OCI-LY3 (cell line): ENCODE measurements at regions not wholly inside any gene's neighbourhood (a gene's known extent, or its start where the extent isn't known, plus 50 kb on each side); places are given as distances from the start of the nearest gene placed in this dataset.

Source experiments
- H2AFZ ChIP-seq: fragments of 200-600, 300-600 bp; shearing (Covaris generic); 2 replicates; pipeline ENCODE4 v1.6.0; 2014; ENCODE audit warnings: antibody characterized with exemption, low read depth, low read length
- H3K27ac ChIP-seq: fragments of 200-600, 300-600 bp; sonication (generic); 2 replicates; pipeline ENCODE4 v1.5.1; 2014; ENCODE audit warnings: mild to moderate bottlenecking, low read length, moderate library complexity, mixed read lengths
- H3K27me3 ChIP-seq: fragments of 200-600, 300-600 bp; sonication (generic); 2 replicates; pipeline ENCODE4 v1.6.1; 2014; ENCODE audit warnings: low read depth, low read length, mixed read lengths
- H3K36me3 ChIP-seq: fragments of 200-600, 300-600 bp; sonication (generic); replicated peaks from 2 replicates; pipeline ENCODE3; 2014; ENCODE audit warnings: low read depth, low read length, mixed read lengths
- H3K4me1 ChIP-seq: fragments of 300-600, 200-600 bp; sonication (generic); 2 replicates; pipeline ENCODE4 v1.6.1; 2014; ENCODE audit warnings: low read length, mixed read lengths
- H3K4me2 ChIP-seq: fragments of 200-600, 300-600 bp; sonication (generic); 2 replicates; pipeline ENCODE4 v1.6.1; 2014; ENCODE audit warnings: low read length, mixed read lengths
- H3K4me3 ChIP-seq: fragments of 300-600, 200-600 bp; sonication (generic); 2 replicates; pipeline ENCODE4 v1.5.1; 2014; ENCODE audit warnings: antibody characterized with exemption, mild to moderate bottlenecking, low read length, moderate library complexity
- H3K79me2 ChIP-seq: fragments of 300-600, 200-600 bp; shearing (Covaris generic); 2 replicates; pipeline ENCODE4 v1.6.1; 2014; ENCODE audit warnings: mild to moderate bottlenecking, low read length, mixed read lengths
- H3K9ac ChIP-seq: fragments of 300-600, 200-600 bp; shearing (Covaris generic); 2 replicates; pipeline ENCODE4 v1.6.0; 2014; ENCODE audit warnings: mild to moderate bottlenecking, low read length, moderate library complexity
- H3K9me3 ChIP-seq: fragments of 200-600, 300-600 bp; shearing (Covaris generic); 2 replicates; pipeline ENCODE4 v1.6.1; 2014; ENCODE audit warnings: low read length, mixed read lengths; ENCODE audit not compliant: insufficient read depth
- H4K20me1 ChIP-seq: fragments of 200-600, 300-600 bp; sonication (generic); 2 replicates; pipeline ENCODE4 v1.6.1; 2016; ENCODE audit warnings: low read length, mixed read lengths; ENCODE audit not compliant: insufficient read depth
- CTCF ChIP-seq: fragments of 200-600, 300-600 bp; sonication (generic); IDR thresholded peaks from 2 replicates; pipeline ENCODE4 v1.5.1; 2014; ENCODE audit warnings: antibody characterized with exemption, low read length, low read depth
- EZH2phosphoT487 ChIP-seq: fragments of 200-600 bp; shearing (Covaris generic); IDR thresholded peaks from 2 replicates; pipeline ENCODE4 v1.6.1; 2018; ENCODE audit warnings: antibody characterized with exemption, mixed run types, low read depth

GRCh38 chr5:164560216-164560615, 1054.8 kb downstream of the MAT2B start:
- H3K9me3 ChIP-seq, result no peaks in the 10 kb centered on the region
- no peaks in the 10 kb centered on the region for H3K79me2 ChIP-seq
- H3K27ac ChIP-seq, result no peak overlapping the region
- H3K4me3 ChIP-seq, result no peak overlapping the region
- TF ChIP-seq CTCF (no peak), EZH2phosphoT487 (no peak)
- H3K27me3 ChIP-seq, result no peaks in the 10 kb centered on the region
- no peaks in the 10 kb centered on the region for H3K36me3 ChIP-seq
- H3K9ac ChIP-seq, result no peak overlapping the region
- H3K4me1 ChIP-seq, result no peaks in the 10 kb centered on the region
- no peak overlapping the region for H2AFZ ChIP-seq
- no peak overlapping the region for H3K4me2 ChIP-seq
- H4K20me1 ChIP-seq, result no peaks in the 10 kb centered on the region

- H3K27ac ChIP-seq, result no peak overlapping the region
- H3K27me3 ChIP-seq, result no peaks in the 10 kb centered on the region
- H3K36me3 ChIP-seq, result no peaks in the 10 kb centered on the region
- no peak overlapping the region for H3K4me3 ChIP-seq
- H3K9me3 ChIP-seq, result no peaks in the 10 kb centered on the region
- no peak overlapping the region for H3K9ac ChIP-seq
- H3K79me2 ChIP-seq, result no peaks in the 10 kb centered on the region
- no peaks in the 10 kb centered on the region for H4K20me1 ChIP-seq
- no peak overlapping the region for H3K4me2 ChIP-seq
- TF ChIP-seq CTCF, result no peak
- TF ChIP-seq EZH2phosphoT487, result no peak
- no peaks in the 10 kb centered on the region for H3K4me1 ChIP-seq
- H2AFZ ChIP-seq, result no peak overlapping the region
Observed at GRCh38 chr5:164561933-164562872, 1056.8 kb downstream of the MAT2B start.

GRCh38 chr5:164563370-164563769, 1058.0 kb downstream of the MAT2B start:
- no peak overlapping the region for H3K27ac ChIP-seq
- no peak overlapping the region for H3K4me2 ChIP-seq
- no peaks in the 10 kb centered on the region for H3K36me3 ChIP-seq
- no peak overlapping the region for H2AFZ ChIP-seq
- H3K4me3 ChIP-seq, result no peak overlapping the region
- H3K27me3 ChIP-seq, result no peaks in the 10 kb centered on the region
- H3K9me3 ChIP-seq, result no peaks in the 10 kb centered on the region
- H3K4me1 ChIP-seq, result no peaks in the 10 kb centered on the region
- no peaks in the 10 kb centered on the region for H4K20me1 ChIP-seq
- no peaks in the 10 kb centered on the region for H3K79me2 ChIP-seq
- H3K9ac ChIP-seq, result no peak overlapping the region
- TF ChIP-seq EZH2phosphoT487 (no peak), CTCF (no peak)

- H3K9ac ChIP-seq, result no peak overlapping the region
- no peaks in the 10 kb centered on the region for H3K4me1 ChIP-seq
- H3K36me3 ChIP-seq, result no peaks in the 10 kb centered on the region
- no peak overlapping the region for H2AFZ ChIP-seq
- no peak overlapping the region for H3K4me2 ChIP-seq
- H3K4me3 ChIP-seq, result no peak overlapping the region
- no peaks in the 10 kb centered on the region for H3K9me3 ChIP-seq
- no peaks in the 10 kb centered on the region for H3K27me3 ChIP-seq
- TF ChIP-seq EZH2phosphoT487 (no peak), CTCF (no peak)
- H3K79me2 ChIP-seq, result no peaks in the 10 kb centered on the region
- no peak overlapping the region for H3K27ac ChIP-seq
- H4K20me1 ChIP-seq, result no peaks in the 10 kb centered on the region
Observed at GRCh38 chr5:164573397-164573796, 1068.0 kb downstream of the MAT2B start.
